ENCODE measurements at regions not wholly inside any gene's neighbourhood (a gene's known extent, or its start where the extent isn't known, plus 50 kb on each side); places are given as distances from the start of the nearest gene placed in this dataset.

- no peak for DNase-seq
These were observed 475.2 kb downstream of the CDK5RAP2 start for GRCh38 chr9:120104771-120105170.

- no peak for DNase-seq
These were observed 479.4 kb downstream of the CDK5RAP2 start for GRCh38 chr9:120100595-120100994.

GRCh38 chr9:120099065-120099464, 480.9 kb downstream of the CDK5RAP2 start:
- no peak for DNase-seq

GRCh38 chr9:120098584-120098983, 481.4 kb downstream of the CDK5RAP2 start:
- DNase-seq = no peak

DNA sequence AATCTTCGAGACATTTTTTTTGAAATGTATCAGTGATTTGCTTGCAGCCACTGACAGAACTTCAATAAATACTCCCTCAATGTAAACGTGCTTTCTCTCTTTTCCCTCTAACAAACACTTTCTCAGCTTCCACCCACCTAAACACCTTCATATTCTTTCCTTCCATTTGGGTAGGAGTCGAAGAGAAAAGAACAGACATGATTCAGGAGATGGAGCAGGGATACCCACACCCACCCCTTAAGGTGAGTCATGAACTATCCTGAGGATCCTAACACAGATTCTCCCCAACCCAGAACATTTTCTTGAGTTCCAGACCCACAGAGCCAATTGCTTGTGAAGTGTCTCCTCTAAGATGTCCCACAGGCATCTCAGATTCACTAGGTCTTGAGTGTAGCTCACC, 488.8 kb downstream of the CDK5RAP2 start:
- DNase-seq = no peak

GRCh38 chr9:120080849-120081248, 499.1 kb downstream of the CDK5RAP2 start:
- no peak for DNase-seq

DNA sequence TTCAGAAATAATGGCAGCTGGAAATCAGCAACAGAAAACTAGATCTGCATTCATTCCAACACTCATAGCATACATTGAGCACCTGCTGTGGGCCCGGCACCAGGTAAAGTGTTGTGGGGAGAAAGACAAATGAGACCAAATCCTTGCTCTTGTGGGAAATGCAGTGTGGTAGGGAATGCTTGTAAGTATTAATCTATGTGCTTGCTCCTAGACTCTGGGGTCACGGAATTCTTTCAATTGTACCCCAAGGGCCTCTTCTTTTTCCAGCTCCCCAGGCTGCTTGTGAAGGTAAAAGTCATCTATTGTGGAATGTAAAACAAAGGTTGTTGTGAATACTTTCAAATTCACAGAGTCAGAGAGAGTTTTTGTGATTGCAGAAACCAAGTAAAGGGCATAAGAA, 501.9 kb downstream of the CDK5RAP2 start:
- DNase-seq = no peak

GRCh38 chr9:120071760-120072159, 508.2 kb downstream of the CDK5RAP2 start:
- DNase-seq = no peak

GRCh38 chr9:120066315-120066714, 513.7 kb downstream of the CDK5RAP2 start:
- no peak for DNase-seq

- no peak for DNase-seq
These were observed 514.8 kb downstream of the CDK5RAP2 start for GRCh38 chr9:120065151-120065550.

DNA sequence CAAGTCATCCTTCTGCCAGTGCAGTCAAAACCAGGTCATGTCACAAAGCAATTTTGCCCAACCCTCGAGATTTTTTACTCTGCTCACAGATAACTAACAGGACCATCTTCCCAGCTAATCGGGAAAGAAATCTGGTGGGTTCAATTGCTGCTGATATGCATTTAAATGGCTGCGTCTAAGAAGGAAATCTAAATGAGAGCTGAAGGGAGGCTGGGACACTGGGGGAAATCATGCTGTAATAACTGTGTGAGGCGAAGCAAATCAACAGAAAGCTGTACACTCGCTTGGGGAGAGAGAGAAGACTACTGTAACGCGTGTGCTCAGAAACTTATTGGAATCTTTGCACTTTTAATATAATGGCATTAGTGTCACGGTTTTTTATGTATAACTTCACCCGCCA, 535.0 kb downstream of the CDK5RAP2 start:
- no peak for DNase-seq

DNA sequence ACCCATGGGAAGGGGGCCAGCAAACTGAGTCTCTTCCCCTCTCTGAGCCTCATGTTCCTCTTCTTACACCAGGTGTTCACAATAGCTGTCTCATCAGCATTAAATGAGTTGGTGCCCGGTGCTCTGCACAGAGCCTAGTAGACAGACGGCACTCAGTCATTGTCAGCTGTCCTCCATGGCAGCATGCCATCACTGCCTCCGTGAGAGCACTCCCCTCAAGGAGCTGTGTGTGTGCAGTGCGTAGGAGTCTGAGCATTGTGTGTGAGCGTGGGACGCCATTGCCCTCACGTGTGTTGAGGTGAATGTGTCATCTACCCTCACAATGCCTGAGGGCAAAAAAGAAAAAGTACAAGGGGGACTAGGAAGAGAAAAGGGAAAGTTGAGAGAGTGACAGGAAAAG, 536.5 kb downstream of the CDK5RAP2 start:
- no peak for DNase-seq

- no peak for DNase-seq
These were observed 539.1 kb downstream of the CDK5RAP2 start for GRCh38 chr9:120040896-120041295.

- DNase-seq = no peak
These were observed 541.6 kb downstream of the CDK5RAP2 start for GRCh38 chr9:120038342-120038741.

- DNase-seq = no peak
These were observed 547.3 kb downstream of the CDK5RAP2 start for GRCh38 chr9:120032639-120033038.

DNA sequence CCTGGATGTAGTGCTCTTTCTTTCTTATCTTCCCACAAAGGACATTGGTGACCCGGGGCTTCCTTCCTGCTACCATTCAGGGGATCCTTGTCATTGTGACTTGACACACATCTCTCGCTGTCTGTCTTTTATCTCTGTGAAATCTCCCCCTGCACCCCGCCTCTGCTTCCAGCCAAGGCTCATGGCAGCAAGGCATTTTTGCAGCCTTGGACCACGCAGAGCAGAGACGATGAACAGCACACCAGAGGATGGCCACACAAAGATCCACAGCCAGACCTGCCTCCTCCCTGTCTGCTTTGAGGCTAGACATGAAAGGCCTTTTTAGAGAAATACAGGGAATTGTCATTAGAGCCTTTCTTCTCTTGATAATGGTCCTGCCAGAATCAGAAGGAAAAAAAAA, 549.1 kb downstream of the CDK5RAP2 start:
- no peak for DNase-seq

DNA sequence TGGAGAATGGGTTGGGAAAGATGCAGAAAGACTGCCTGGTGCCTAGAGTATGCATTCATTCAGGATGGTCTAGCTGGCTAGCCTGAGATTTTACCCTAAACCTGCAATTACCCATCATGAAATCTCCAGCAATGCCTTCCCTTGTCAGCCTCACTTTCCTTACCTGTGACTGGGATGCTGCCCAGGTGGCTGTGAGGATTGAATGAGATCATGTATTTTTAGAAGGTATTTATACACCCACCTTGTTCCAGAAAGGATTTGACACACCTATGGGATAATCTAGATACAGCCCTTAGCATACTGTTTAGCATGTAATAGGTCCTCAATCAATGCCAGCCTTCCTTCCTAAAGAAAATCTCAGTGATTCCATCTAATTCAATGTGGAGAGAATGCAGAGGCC, 561.4 kb downstream of the CDK5RAP2 start:
- no peak for DNase-seq

- no peak for DNase-seq
These were observed 561.9 kb downstream of the CDK5RAP2 start for GRCh38 chr9:120018037-120018436.

- no peak for DNase-seq
These were observed 563.7 kb downstream of the CDK5RAP2 start for GRCh38 chr9:120016231-120016630.

GRCh38 chr9:120014796-120015195, 565.2 kb downstream of the CDK5RAP2 start:
- no peak for DNase-seq

DNA sequence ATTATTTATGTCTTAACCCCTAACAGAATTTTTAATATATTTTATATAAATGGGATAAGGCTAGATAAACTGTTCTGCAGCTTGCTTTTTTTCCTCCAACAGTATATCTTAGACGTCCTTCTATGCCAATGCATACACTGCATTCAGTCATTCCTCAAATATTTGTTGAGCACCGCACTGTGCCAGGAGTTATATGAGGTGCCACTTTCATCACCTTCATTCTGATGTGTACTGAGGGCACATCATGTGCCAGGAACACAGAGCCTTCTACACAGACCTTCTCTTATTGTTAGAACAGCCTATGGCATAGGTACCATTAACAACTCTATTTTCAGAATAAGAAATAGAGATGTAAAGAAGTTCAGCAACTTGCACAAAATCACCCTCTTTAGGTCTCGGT, 570.1 kb downstream of the CDK5RAP2 start:
- DNase-seq = no peak

GRCh38 chr9:120001536-120001935, 578.4 kb downstream of the CDK5RAP2 start:
- DNase-seq = no peak

- DNase-seq = no peak
These were observed 581.4 kb downstream of the CDK5RAP2 start for GRCh38 chr9:119998614-119999013.

DNA sequence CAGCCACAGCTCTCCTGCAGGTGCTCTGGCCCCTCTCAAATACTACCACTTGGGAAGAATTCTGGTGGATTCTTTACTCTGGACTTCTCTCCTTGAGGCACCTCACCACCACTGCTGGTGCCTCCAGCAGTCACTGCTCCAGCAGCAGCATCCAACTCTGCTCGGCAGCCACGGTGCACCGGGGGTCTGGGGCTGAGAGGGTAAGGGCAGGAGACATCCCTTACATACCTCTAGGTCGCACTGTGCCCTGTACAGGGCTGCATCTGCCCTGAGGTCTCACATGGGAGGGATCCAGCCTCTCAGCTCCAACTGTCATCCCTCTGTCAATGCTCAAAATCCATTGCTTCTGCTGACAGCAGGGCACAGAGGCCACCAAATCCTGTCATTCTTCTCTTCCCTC, 588.2 kb downstream of the CDK5RAP2 start:
- DNase-seq = no peak

DNA sequence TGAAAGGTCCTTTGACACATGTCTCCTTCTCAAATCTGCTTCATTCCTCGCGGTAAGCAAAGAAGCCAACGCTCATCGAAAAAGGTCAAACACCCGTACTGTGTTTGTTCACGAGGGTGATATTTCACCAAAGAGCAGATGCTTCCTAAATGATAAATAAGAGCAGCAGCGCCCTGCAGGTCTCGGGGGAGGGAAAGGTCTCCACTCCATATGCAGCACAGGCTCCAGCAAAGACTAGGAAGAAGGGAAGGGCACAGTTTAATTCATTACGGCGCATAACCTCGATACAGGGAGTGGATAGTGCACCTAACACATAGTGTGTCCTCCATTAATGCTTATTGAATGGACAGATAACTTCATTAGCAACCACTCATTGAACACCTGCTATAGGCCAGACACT, 593.3 kb downstream of the CDK5RAP2 start:
- no peak for DNase-seq

GRCh38 chr9:119986205-119986604, 593.8 kb downstream of the CDK5RAP2 start:
- DNase-seq = no peak
